ENCODE measurements at regions not wholly inside any gene's neighbourhood (a gene's known extent, or its start where the extent isn't known, plus 50 kb on each side); places are given as distances from the start of the nearest gene placed in this dataset.

GRCh38 chr5:175288048-175288621, 155.8 kb downstream of the DRD1 start:
- DNase-seq (ENCODE audit: low read depth in 3 of 3, low spot score in 2 of 3), result no peak

- DNase-seq (ENCODE audit: low read depth in 3 of 3, low spot score in 2 of 3), result no peak
Observed at GRCh38 chr5:175286981-175287380, 157.0 kb downstream of the DRD1 start.

DNA sequence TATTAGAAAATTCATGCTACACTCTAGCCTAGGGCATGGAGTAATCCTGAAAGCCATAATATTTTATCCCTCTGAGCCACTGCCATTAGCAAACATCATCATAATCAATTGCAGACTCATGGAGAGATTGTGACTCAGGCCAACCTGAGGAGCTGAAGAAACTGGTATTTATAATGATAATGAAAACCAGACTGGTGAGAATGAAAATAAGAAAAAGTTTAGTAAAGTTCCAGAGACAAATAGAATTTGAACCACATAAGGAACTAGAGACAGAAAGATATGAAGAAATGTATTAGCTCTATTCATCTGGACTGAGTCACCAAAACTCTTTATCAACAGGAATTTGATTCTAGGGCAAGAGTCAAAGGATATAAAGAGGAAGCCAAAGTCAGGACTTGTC, 158.7 kb downstream of the DRD1 start:
- DNase-seq (ENCODE audit: low read depth in 3 of 3, low spot score in 2 of 3), result no peak

GRCh38 chr5:175284806-175285205, 159.2 kb downstream of the DRD1 start:
- DNase-seq (ENCODE audit: low read depth in 3 of 3, low spot score in 2 of 3), result no peak

DNA sequence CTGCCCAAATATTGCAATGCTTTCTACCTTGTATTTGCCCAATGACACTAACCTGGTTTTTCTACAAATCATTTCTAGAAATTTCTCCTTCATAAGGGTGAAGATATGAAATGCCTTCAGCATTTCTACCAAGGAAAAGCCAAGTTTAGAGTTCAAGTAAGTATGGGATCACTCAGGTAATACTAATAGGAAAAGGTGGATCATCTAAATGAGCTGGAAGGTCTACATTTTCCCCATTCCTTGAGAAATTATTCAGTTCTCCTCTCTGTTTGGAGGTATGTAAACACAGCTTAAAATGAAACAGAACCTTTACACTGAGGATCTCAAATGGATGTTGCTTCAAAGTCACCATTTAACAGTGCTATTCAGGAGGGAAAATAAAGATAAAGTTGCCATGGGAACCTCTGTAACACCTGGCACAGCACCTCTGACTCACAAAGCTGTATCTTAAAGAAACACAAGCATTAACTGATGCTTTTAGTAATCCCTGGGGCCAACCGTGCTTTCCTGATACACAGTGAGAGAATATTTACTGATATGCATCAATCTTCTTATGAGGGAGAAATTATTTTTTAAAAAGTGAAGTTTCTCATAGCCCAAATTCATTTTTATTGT, 161.3 kb downstream of the DRD1 start:
- DNase-seq (ENCODE audit: low read depth in 3 of 3, low spot score in 2 of 3), result no peak

GRCh38 chr5:175281714-175282113, 162.3 kb downstream of the DRD1 start:
- no peak for DNase-seq (ENCODE audit: low read depth in 3 of 3, low spot score in 2 of 3)

DNA sequence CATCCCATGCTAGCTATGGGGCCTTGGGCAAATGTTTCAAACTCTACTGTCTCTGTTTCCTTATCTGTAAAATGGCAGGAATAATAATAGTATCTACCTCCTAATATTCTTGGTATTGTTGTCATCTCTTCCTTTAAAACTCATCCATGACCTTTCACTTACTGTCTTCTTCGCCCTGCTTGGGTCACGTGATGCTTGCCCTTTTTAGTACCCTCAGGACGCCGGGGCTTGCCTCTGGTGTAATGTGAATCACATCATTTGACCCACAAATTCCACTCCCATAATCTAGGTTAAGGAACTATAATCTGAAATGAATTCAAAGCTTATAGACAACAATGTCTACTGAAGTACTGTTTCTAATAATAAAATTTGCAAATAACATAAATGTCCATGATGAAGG, 162.7 kb downstream of the DRD1 start:
- DNase-seq (ENCODE audit: low read depth in 3 of 3, low spot score in 2 of 3), result no peak

DNA sequence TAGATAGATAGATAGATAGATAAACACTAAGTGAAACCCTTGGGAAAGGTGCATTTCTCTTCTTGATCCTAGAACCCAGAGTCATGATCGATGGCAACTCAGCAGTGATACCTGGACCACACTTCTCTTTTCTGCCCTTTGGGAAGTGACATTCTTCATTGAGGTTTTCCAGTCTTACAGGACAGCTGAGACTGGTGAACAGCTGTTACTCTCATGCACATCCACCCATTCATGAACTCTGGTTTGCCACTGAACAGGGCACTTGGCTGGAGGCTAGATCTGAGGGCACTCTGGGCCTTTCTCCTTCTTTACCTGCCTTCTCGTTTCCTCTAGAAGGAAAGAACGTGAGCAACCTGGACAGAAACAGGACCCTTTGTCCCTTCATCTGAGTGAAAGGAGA, 164.5 kb downstream of the DRD1 start:
- DNase-seq (ENCODE audit: low read depth in 3 of 3, low spot score in 2 of 3), result no peak

DNA sequence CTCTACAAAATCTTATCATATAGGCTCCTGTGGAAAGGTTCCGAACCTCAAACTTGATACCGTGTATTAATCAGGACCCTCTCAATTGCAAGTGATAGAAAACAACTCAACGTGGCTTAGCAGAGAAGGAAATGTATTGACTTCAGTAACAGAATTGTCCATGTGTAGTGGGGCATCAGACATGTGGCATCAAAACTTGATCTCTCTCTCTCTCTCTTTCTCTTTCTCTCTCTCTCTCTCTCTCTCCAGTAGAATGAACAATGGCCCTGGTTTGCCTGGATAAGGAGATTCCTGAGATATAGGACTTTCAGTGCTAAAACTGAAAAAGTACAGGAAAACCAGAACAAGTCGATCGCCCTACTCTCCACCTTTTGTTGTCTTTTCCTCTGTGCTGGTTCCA, 168.2 kb downstream of the DRD1 start:
- no peak for DNase-seq (ENCODE audit: low read depth in 3 of 3, low spot score in 2 of 3)

DNA sequence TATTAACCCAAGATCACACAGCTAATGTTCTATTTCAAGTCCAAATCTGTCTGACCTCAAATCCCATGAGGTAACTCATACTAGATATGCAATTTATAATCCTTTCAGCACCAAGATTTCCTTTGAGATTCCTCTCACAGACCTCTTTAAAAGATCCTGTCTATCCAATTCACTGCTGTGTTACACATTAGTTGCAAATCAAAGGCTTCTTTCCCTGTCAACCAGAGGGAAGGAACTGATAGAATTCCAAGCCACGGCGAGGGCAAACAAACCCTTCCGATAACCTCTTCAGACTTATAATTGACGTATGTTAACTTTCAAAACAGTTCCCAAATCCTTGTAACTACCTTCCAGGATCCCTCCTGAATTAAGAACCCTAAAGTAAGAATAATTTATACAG, 168.9 kb downstream of the DRD1 start:
- no peak for DNase-seq (ENCODE audit: low read depth in 3 of 3, low spot score in 2 of 3)

DNA sequence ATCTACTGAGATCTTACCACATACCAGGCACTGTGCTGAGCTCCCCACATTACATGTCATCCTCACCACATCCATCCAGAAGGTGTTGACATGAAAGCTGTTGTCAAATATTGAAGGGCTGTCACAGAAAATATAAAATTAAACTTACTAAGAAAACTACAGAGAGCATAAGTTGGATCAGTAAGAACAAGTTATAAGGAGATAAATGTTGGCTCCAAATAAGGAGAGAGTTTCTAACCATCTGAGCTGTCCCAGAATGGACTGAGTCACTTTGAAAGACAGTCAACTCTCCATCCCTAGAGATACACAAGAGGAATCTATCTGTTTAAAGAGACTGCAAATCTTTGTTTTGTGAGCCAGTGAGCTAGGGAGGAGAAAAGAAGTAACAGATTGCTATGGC, 169.8 kb downstream of the DRD1 start:
- DNase-seq (ENCODE audit: low read depth in 3 of 3, low spot score in 2 of 3), result no peak

GRCh38 chr5:175264406-175264805, 179.6 kb downstream of the DRD1 start:
- no peak for DNase-seq (ENCODE audit: low read depth in 3 of 3, low spot score in 2 of 3)

GRCh38 chr5:175263776-175264175, 180.2 kb downstream of the DRD1 start:
- no peak for DNase-seq (ENCODE audit: low read depth in 3 of 3, low spot score in 2 of 3)

- DNase-seq (ENCODE audit: low read depth in 3 of 3, low spot score in 2 of 3), result no peak
Observed at GRCh38 chr5:175261526-175261925, 182.5 kb downstream of the DRD1 start.

DNA sequence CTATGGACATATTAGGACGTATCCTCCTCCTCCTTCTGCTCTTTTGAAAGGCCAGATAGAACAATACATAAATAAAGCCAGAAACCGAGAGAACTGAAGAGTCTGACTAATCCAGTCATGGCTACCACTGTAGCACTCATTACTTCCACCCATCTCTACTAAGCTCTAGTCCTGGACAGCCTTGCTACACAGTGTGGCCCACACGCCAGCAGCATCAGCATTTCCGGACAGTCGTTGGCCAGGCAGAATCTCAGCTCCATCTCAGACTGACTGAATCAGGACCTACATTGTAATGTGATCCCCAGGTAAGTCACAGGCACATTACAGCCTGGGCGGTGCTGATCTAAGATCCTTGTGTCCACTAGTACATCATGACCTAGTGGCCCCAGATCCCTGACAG, 182.9 kb downstream of the DRD1 start:
- DNase-seq (ENCODE audit: low read depth in 3 of 3, low spot score in 2 of 3), result no peak

- no peak for DNase-seq (ENCODE audit: low read depth in 3 of 3, low spot score in 2 of 3)
Observed at GRCh38 chr5:175257847-175258194, 186.2 kb downstream of the DRD1 start.

DNA sequence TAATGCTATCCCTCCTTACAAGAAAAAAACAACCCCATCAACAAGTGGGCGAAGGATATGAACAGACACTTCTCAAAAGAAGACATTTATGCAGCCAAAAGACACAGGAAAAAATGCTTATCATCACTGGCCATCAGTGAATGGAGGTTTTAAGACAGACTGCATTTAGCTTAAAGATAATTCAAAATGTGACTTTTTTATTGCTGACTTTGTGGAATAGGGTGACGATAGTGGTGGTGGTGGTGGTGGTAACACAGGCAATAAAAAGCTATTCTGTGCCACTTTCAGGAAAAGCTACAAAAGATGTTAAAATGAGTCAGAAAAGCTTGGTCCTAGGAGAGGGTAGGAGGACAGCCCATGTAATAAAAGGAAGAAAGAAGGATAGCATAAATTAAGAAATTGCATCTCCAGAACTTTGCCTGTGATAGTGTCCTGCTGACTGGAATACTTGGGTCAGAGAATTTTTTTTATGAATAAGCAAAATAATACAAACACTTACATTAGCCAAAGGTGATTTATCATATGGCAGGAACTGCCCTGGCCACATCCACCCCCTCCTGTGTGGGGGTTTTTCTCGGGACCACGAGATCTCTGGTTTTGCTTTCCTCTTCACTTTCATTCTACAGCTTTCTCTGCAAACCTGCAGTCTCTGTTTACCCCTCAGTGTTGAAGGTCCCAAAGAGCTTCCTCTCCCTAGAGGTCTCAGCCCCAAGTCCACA, 186.7 kb downstream of the DRD1 start:
- no peak for DNase-seq (ENCODE audit: low read depth in 3 of 3, low spot score in 2 of 3)

DNA sequence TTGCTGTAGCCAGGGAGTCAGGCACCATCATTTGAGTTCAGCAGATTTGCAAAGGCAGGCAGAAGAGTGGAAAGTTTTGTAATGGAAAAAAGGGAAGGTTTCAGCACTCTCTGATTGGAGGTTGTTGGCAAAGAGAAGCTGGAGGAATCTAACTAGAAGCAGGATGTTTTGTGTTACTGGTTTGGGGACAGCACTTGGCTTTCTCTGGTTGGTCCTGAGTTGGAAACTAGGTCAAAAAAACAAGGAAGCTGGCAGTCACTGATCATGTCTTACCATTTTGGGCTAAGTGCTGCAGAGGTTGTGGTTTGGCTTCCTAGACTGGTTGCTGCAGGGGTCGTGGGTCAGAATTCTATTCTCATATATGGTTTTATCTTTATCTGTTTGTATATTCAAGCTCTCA, 189.8 kb downstream of the DRD1 start:
- DNase-seq (ENCODE audit: low read depth in 3 of 3, low spot score in 2 of 3), result no peak

DNA sequence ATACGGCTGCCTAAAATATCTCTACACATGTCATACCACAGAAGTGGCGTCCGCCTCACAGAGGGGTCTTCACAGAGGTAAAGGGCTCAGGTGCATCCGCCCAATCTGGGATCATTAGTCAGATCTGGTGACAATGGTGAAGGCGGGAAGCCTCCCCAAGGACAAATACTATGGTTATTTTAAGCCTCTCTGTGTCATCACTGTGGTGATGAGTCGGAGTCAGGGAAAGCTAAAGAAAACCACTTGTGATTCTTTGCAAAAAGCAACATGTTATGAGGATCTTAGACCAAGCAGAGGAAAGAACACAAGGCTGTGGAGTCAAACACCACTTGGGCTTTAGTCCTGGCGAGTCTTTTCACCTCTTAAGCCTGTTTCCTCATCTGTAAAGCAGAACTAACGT, 190.4 kb downstream of the DRD1 start:
- DNase-seq (ENCODE audit: low read depth in 3 of 3, low spot score in 2 of 3), result no peak

GRCh38 chr5:175252234-175252805, 191.7 kb downstream of the DRD1 start:
- no peak for DNase-seq (ENCODE audit: low read depth in 3 of 3, low spot score in 2 of 3)

GRCh38 chr5:175250426-175250825, 193.6 kb downstream of the DRD1 start:
- DNase-seq (ENCODE audit: low read depth in 3 of 3, low spot score in 2 of 3), result no peak

DNA sequence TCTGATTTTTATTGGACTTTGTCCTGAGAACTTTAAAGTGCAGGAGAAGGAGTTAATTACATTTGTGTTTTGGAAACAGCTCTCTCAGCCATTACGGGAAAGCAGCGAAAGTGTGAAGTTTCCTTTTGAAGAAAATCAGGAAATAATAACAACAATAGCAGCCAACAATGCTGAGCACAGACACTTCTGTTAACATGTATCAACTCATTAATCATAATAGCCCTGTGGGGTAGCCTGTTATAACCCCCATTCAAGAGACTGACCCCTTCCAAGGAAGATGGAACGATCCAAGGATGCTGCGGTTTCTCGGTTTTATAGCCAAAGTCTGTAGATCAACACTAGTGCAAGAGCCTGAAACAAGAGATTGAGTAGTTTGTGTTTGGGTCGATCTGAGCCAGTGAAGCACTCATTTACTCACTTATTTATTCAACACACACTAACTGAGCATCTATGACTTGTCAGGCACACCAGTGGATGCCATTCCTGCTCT, 195.5 kb downstream of the DRD1 start:
- DNase-seq (ENCODE audit: low read depth in 3 of 3, low spot score in 2 of 3), result no peak
